G401 (cell line): ENCODE measurements at regions not wholly inside any gene's neighbourhood (a gene's known extent, or its start where the extent isn't known, plus 50 kb on each side); places are given as distances from the start of the nearest gene placed in this dataset.
"Not testable (repeated sequence)": the region's sequence is repeated elsewhere in the genome, so short reads cannot be mapped to it uniquely, and the experiment has no call there.

Experiments
- DNase-seq: peaks from one replicate; pipeline ENCODE4 v3.0.0-alpha.2; 2015; ENCODE audit warnings: low spot score
- in situ Hi-C: cut with HindIII; loops from 2 replicates; pipeline ENCODE4 v1.10.0; 2016; ENCODE audit warnings: low sequenced_read_pairs, mixed read lengths

DNA sequence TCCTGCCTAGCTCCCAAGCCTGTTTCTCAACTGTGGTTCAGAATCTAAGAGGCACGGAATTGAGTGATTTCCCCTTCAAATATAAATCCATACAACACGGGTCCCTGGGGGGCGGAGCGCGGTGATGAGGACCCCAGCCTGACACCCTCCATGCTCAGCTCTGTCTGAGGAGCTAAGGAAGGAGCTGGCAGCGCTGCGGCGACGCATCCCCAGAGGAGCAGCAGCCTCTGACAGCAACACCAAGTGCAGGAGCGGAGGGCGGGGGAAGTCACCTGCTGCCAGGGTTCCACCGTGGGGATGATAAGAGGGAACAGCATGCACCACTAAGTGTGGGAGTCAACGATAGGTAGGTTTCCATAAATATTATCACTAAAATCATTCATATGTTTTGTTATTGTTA lies 72.6 kb upstream of the VWC2 start:
- in situ Hi-C loops = no loop called here
- no peak for DNase-seq

- in situ Hi-C loops = no loop called here
- DNase-seq = no peak
These were observed 71.3 kb upstream of the VWC2 start for GRCh38 chr7:49702099-49702498.

GRCh38 chr7:49703337-49703736 lies 70.1 kb upstream of the VWC2 start:
- in situ Hi-C loops = no loop called here
- no peak for DNase-seq

GRCh38 chr7:49703881-49704280 lies 69.6 kb upstream of the VWC2 start:
- in situ Hi-C loops = no loop called here
- DNase-seq = no peak

DNA sequence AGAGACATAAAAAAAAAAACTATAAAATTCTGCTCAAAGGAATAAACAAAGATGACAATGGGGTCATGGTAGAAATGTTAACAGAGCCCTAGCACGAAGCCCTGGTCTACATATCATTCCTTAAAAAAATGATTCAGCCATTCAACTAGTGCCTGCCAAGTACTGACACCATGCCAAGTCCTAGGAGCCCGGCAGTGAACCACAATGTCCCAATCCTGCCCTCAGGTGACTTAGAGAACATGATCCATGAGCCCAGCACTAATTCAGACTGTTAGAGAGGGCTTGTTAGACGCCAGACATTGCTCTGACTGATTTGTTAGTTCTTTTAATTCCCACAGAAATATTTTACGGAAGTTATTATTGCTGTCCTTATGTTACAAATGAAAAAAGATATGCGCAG lies 67.3 kb upstream of the VWC2 start:
- in situ Hi-C loops = no loop called here
- DNase-seq = no peak

DNA sequence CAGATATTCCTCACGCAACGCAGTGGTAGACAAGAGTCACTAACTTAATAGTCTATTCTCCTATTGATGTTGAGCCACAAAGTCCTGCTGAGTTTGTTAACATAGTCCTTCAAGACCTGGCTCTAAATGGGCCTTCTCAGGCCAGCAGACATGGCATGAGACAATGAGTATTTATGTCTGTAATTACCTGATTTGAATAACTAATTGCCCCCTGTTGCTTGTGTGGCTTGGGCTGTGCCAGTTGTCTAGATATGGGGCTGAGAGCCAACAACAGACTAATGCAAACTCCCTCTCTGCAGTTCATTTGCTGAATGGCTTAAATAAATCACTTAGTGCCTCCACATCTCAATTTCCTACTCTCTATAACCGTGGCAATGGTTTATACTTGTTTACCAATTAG lies 65.5 kb upstream of the VWC2 start:
- peak; percentile 23 for DNase-seq
- in situ Hi-C loops = no loop called here

DNA sequence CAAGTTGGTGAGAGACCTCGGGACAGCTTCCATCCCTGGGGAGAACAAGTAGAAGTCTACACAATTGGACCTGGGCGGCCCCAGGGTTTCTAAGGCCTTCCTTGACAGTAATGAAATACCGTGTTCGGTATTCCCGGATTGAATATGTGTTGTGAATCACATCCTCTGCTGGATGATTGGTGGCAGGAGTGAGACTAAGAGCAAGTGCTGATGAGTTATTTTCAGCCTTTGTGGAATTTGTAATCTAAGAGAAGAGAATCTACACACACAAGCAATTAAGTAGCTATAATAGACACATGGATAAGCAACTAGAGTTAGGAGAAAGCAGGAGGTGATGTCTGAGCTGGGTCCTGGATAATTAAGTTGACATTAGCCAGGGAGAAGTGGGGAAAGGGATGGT lies 64.8 kb upstream of the VWC2 start:
- DNase-seq = no peak
- in situ Hi-C loops = no loop called here

- in situ Hi-C loops, DNase-seq: not testable (repeated sequence)
These were observed 62.2 kb upstream of the VWC2 start for GRCh38 chr7:49711072-49711723.

GRCh38 chr7:49714182-49714581 lies 59.3 kb upstream of the VWC2 start:
- in situ Hi-C loops = no loop called here
- no peak for DNase-seq

GRCh38 chr7:49715486-49715885 lies 58.0 kb upstream of the VWC2 start:
- in situ Hi-C loops = no loop called here
- DNase-seq = no peak

DNA sequence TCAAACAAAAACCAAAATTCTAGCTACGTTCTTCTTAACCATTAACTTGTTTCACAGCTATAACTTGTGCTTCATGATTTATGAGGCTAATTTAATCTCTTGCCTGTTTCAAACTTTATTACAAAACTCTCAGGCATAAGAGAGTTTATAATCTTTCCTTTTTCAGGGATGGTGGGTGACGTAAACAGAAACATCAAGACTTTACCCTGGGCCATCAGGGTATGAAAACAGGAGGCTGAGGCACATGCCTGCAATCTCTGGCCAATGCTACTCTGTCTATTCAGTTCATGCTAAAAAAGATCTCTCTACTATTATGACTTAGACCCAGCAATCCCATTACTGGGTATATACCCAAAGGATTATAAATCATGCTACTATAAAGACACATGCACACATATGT lies 55.9 kb upstream of the VWC2 start:
- in situ Hi-C loops = no loop called here

DNA sequence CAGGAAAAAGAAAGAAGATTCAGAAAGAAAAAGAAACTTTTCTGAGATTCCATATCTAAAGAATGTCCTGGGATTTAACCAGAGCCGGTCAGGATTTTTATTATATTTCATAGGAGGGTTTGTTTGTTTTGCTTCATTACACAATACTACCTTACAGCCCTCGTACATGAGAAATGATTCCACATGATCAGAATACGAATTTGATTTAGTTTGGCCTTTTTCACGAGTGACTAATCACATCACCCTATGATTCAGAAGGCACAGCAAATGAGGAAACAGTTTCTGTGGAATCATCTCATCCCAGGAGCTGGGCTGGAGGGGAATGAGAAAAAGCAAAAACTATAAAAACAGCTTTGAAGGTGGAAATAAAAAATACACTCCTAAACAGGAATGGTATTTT lies 54.7 kb upstream of the VWC2 start:
- in situ Hi-C loops = no loop called here
- DNase-seq = no peak

More for the DNA sequence above, 55.9 kb upstream of the VWC2 start:
- no peak for DNase-seq

- in situ Hi-C loops = no loop called here
- no peak for DNase-seq
These were observed 52.0 kb upstream of the VWC2 start for GRCh38 chr7:49721441-49721840.
